ENCODE measurements at regions not wholly inside any gene's neighbourhood (a gene's known extent, or its start where the extent isn't known, plus 50 kb on each side); places are given as distances from the start of the nearest gene placed in this dataset.
"Not testable (repeated sequence)": the region's sequence is repeated elsewhere in the genome, so short reads cannot be mapped to it uniquely, and the experiment has no call there.

- ATAC-seq, result no peak
- DNase-seq (ENCODE audit: low spot score), result no peak
Measured at GRCh38 chr14:89470401-89470800, 53.4 kb upstream of the FOXN3 start.

- ATAC-seq, result peak; percentile 36
- no peak for DNase-seq (ENCODE audit: low spot score)
Measured at GRCh38 chr14:89469210-89470198, 52.5 kb upstream of the FOXN3 start.

GRCh38 chr14:89468566-89468965 is 51.5 kb upstream of the FOXN3 start:
- DNase-seq (ENCODE audit: low spot score) (no peak), ATAC-seq (no peak)

- DNase-seq (ENCODE audit: low spot score); ATAC-seq: not testable (repeated sequence)
Measured at GRCh38 chr14:89468030-89468429, 51.0 kb upstream of the FOXN3 start.

- DNase-seq (ENCODE audit: low spot score), result no peak
Measured at GRCh38 chr14:89466944-89467343, 49.9 kb upstream of the FOXN3 start.

More at GRCh38 chr14:89466944-89467343, 49.9 kb upstream of the FOXN3 start:
- ATAC-seq, result no peak

Data from left lobe of liver (tissue), 2 donors.